GM12878 (cell line): ENCODE measurements at regions not wholly inside any gene's neighbourhood (a gene's known extent, or its start where the extent isn't known, plus 50 kb on each side); places are given as distances from the start of the nearest gene placed in this dataset.

ENCODE experiments used
- ATAC-seq: fragments of 200-7000 bp; cut with Tn5 transposase; 3 replicates; pipeline ENCODE4 v1.9.1; 2020; ENCODE audit warnings: mild to moderate bottlenecking, moderate library complexity
- BruUV-seq: library from RNA; stranded (reverse); fragments of 400-500 nt; replicated peaks from 2 replicates; lab custom pipeline; 2021; lab: Mats Ljungman, UMichigan
- CTCF ChIA-PET: fragments of 300-600 bp; sonication (Branson Sonifier 250); formaldehyde crosslinking; extraction: SDS; loops from one replicate; lab custom pipeline; 2021; ENCODE audit warnings: inconsistent platforms; lab: Yijun Ruan, JAX
- POLR2A ChIA-PET: fragments of 350-600 bp; formaldehyde crosslinking; extraction: SDS; loops from one replicate; lab custom pipeline; 2021; ENCODE audit warnings: inconsistent platforms; lab: Charles Lee
- RAD21 ChIA-PET: fragments of 300-600 bp; sonication (Branson Sonifier 250); formaldehyde crosslinking; loops from one replicate; lab custom pipeline; 2023; ENCODE audit warnings: antibody characterized with exemption; ENCODE audit not compliant: unreplicated experiment; lab: Charles Lee
- SMC1A ChIA-PET: fragments of 300-600 bp; sonication (Branson Sonifier 250); formaldehyde crosslinking; loops from one replicate; lab custom pipeline; 2023; ENCODE audit not compliant: unreplicated experiment, uncharacterized antibody; lab: Charles Lee
- DNase-seq: peaks from one replicate; pipeline ENCODE4 v3.0.0-alpha.2; 2011; ENCODE audit warnings: low read depth, low spot score
- FAIRE-seq: peaks from 3 replicates; lab custom pipeline; 2011; peaks lifted over from hg19 to GRCh38; lab: Jason Lieb, UNC
- H2AFZ ChIP-seq: 2 replicates; pipeline ENCODE4 v1.6.0; 2011; ENCODE audit warnings: low read depth, low read length, control low read depth; ENCODE audit not compliant: control insufficient read depth
- H3K27ac ChIP-seq: 2 replicates; pipeline ENCODE4 v1.5.1; 2011; ENCODE audit warnings: control low read depth; ENCODE audit not compliant: control insufficient read depth, insufficient read depth
- H3K27me3 ChIP-seq, 2 experiments: replicated peaks in 1 of 2; 2 replicates each; pipeline versions ENCODE4 v1.6.0 to v1.6.1; 2011; ENCODE audit warnings: low read length in 1 of 2; ENCODE audit not compliant: control insufficient read depth in 2 of 2, insufficient read depth in 2 of 2
- H3K36me3 ChIP-seq, 2 experiments: 2 replicates each; pipeline ENCODE4 v1.5.1; 2011; ENCODE audit warnings: low read length in 1 of 2; ENCODE audit not compliant: control insufficient read depth in 2 of 2, insufficient read depth in 2 of 2
- H3K4me1 ChIP-seq: 2 replicates; pipeline ENCODE4 v1.6.1; 2011; ENCODE audit warnings: mild to moderate bottlenecking, low read length, moderate library complexity, mixed read lengths; ENCODE audit not compliant: control insufficient read depth, insufficient read depth
- H3K4me2 ChIP-seq: 2 replicates; pipeline ENCODE4 v1.6.0; 2011; ENCODE audit warnings: control low read depth; ENCODE audit not compliant: control insufficient read depth, insufficient read depth
- H3K4me3 ChIP-seq: fragments of 200-600 bp; sonication (generic); 2 replicates; pipeline ENCODE4 v1.5.1; 2016
- H3K79me2 ChIP-seq: 2 replicates; pipeline ENCODE4 v1.6.0; 2011; ENCODE audit warnings: low read length; ENCODE audit not compliant: control insufficient read depth, insufficient read depth
- H3K9ac ChIP-seq: 2 replicates; pipeline ENCODE4 v1.8.0; 2011; ENCODE audit warnings: low read length, control low read depth, mixed read lengths; ENCODE audit not compliant: control insufficient read depth, insufficient read depth
- H3K9me3 ChIP-seq: replicated peaks from 3 replicates; pipeline ENCODE4 v1.5.1; 2011; ENCODE audit warnings: mild to moderate bottlenecking, low read length; ENCODE audit not compliant: control insufficient read depth, insufficient read depth
- H4K20me1 ChIP-seq: 2 replicates; pipeline ENCODE4 v1.6.0; 2011; ENCODE audit not compliant: control insufficient read depth, insufficient read depth
- BCL11A ChIP-seq: IDR thresholded peaks from 2 replicates; pipeline ENCODE4 v1.6.1; 2011; ENCODE audit warnings: low read depth, low read length
- CBFB ChIP-seq: IDR thresholded peaks from 2 replicates; pipeline ENCODE4 v1.6.1; 2016; ENCODE audit warnings: antibody characterized with exemption, low read depth
- CREM ChIP-seq: IDR thresholded peaks from 2 replicates; pipeline ENCODE4 v1.6.1; 2014; ENCODE audit warnings: antibody characterized with exemption, low read depth
- E2F8 ChIP-seq: fragments of 450-650 bp; IDR thresholded peaks from 2 replicates; pipeline ENCODE4 v1.6.1; 2018; ENCODE audit warnings: mild to moderate bottlenecking, low read depth, moderate library complexity; ENCODE audit not compliant: partially characterized antibody
- IRF3 ChIP-seq: fragments of 450-650 bp; IDR thresholded peaks from 2 replicates; pipeline ENCODE4 v1.6.1; 2014; ENCODE audit warnings: mild to moderate bottlenecking
- MEF2A ChIP-seq: IDR thresholded peaks from 2 replicates; pipeline ENCODE4 v1.6.1; 2011; ENCODE audit warnings: low read depth, mild to moderate bottlenecking, low read length, moderate library complexity; ENCODE audit not compliant: insufficient read depth
- NFYA ChIP-seq: IDR thresholded peaks from 2 replicates; pipeline ENCODE4 v1.6.1; 2011; ENCODE audit warnings: low read depth, mild to moderate bottlenecking, low read length, improper control_type of control experiment, borderline replicate concordance
- ZNF274 ChIP-seq: IDR thresholded peaks from one replicate; pipeline ENCODE4 v1.8.0; 2011; ENCODE audit not compliant: insufficient read length, insufficient read depth
- ZNF384 ChIP-seq: IDR thresholded peaks from 2 replicates; pipeline ENCODE4 v1.6.1; 2012; ENCODE audit warnings: low read depth, mild to moderate bottlenecking, low read length, improper control_type of control experiment, borderline replicate concordance
- WGBS: methylation state at CpG from one replicate; pipeline ENCODE4 v1.1.6; 2016; ENCODE audit warnings: low lambda C conversion rate; ENCODE audit not compliant: insufficient replicate concordance, insufficient coverage; ENCODE audit errors: missing lambda C conversion rate; 5-methylcytosine and 5-hydroxymethylcytosine counted together
- in situ Hi-C: fragments of 300-500 bp; cut with MboI; formaldehyde crosslinking; loops from 9 replicates; pipeline ENCODE4 v1.14.3; 2018; ENCODE audit warnings: mixed read lengths
- intact Hi-C: fragments of 100-400 bp; cut with micrococcal nuclease; formaldehyde crosslinking; loops from one replicate; pipeline ENCODE4 v1.14.2; 2022; ENCODE audit not compliant: unreplicated experiment

DNA sequence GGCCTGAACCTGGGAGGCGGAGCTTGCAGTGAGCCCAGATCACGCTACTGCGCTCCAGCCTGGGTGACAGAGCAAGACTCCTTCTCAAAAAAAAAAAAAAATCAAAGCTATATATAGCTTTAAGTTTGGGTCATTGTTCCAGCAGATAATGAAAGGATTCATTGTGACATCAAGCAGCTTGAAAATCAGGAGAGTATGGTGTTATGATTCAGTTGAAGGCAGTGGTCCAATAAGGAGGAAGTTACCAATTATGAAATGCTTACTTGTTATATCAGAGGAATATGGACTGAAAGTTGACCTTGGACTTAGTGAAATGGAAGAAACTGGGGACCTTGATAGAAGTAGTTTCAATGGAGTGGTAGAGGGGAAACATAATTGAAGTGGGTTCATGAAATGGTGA lies 140.4 kb upstream of the MAD2L1 start:
- no peaks in the 10 kb centered on the region for H3K4me1 ChIP-seq
- ChIA-PET RAD21 (no interaction called here), CTCF (no interaction called here), POLR2A (no interaction called here), SMC1A (no interaction called here)
- no peak for TF ChIP-seq CREM
- no peak for TF ChIP-seq CBFB
- no peak for TF ChIP-seq ZNF274
- no peak for TF ChIP-seq ZNF384
- TF ChIP-seq MEF2A = no peak
- no peak for TF ChIP-seq E2F8
- no peak for TF ChIP-seq BCL11A
- no peak for TF ChIP-seq NFYA
- TF ChIP-seq IRF3 = no peak
- no peak for FAIRE-seq
- no peak for ATAC-seq
- no peaks in the 10 kb centered on the region for H3K79me2 ChIP-seq
- H3K9ac ChIP-seq = no peak overlapping the region
- intact Hi-C loops = no loop called here
- no TSS peak for BruUV-seq
- no peaks in the 10 kb centered on the region for H4K20me1 ChIP-seq
- no peak overlapping the region for H3K4me3 ChIP-seq
- no peak overlapping the region for H3K4me2 ChIP-seq
- H2AFZ ChIP-seq = no peak overlapping the region
- no peaks in the 10 kb centered on the region for H3K9me3 ChIP-seq
- in situ Hi-C loops = no loop called here
- DNase-seq = no peak
- WGBS = no CpG with 5 or more reads among the region's 3 CpGs
- H3K36me3 ChIP-seq = no peaks in the 10 kb centered on the region
- no peak overlapping the region for H3K27ac ChIP-seq
- H3K27me3 ChIP-seq = no peaks in the 10 kb centered on the region
